Small intestine (tissue), 7 donors: ENCODE measurements at regions not wholly inside any gene's neighbourhood (a gene's known extent, or its start where the extent isn't known, plus 50 kb on each side); places are given as distances from the start of the nearest gene placed in this dataset.
"Not testable (repeated sequence)": the region's sequence is repeated elsewhere in the genome, so short reads cannot be mapped to it uniquely, and the experiment has no call there.

Experiments used
- DNase-seq, 2 donors: peaks; one replicate each; pipeline versions ENCODE4 v3.0.0 to v3.0.0-alpha.2; 2013
- FAIRE-seq: peaks from 2 replicates; lab custom pipeline; 2012; peaks lifted over from hg19 to GRCh38; lab: Jason Lieb, UNC
- H3K27ac ChIP-seq, 3 donors: one replicate each; pipeline ENCODE4 v1.5.1; 2013; ENCODE audit warnings: low read length in 2 of 3, mild to moderate bottlenecking in 2 of 3, control low read depth in 1 of 3, inconsistent platforms in 1 of 3, low read depth in 1 of 3, moderate library complexity in 1 of 3
- H3K27me3 ChIP-seq, 3 donors: one replicate each; pipeline ENCODE4 v1.6.1; 2013; ENCODE audit warnings: low read length in 3 of 3, inconsistent platforms in 1 of 3; ENCODE audit not compliant: control insufficient read depth in 3 of 3, insufficient read depth in 3 of 3
- H3K36me3 ChIP-seq, 3 donors: one replicate each; pipeline ENCODE4 v1.6.1; 2013; ENCODE audit warnings: low read length in 3 of 3, inconsistent platforms in 1 of 3, low read depth in 1 of 3, mild to moderate bottlenecking in 1 of 3, moderate library complexity in 1 of 3; ENCODE audit not compliant: control insufficient read depth in 3 of 3, insufficient read depth in 2 of 3
- H3K4me1 ChIP-seq, 3 donors: one replicate each; pipeline ENCODE4 v1.6.1; 2013; ENCODE audit warnings: low read length in 2 of 3, inconsistent platforms in 1 of 3, low read depth in 1 of 3, mild to moderate bottlenecking in 1 of 3, moderate library complexity in 1 of 3; ENCODE audit not compliant: control insufficient read depth in 3 of 3, insufficient read depth in 2 of 3
- H3K4me3 ChIP-seq, 3 donors: one replicate each; pipeline ENCODE4 v1.5.1; 2013; ENCODE audit warnings: low read length in 3 of 3, control low read depth in 1 of 3, inconsistent platforms in 1 of 3, low read depth in 1 of 3, mild to moderate bottlenecking in 1 of 3, moderate library complexity in 1 of 3
- H3K9me3 ChIP-seq, 2 donors: one replicate each; pipeline ENCODE4 v1.6.1; 2013; ENCODE audit warnings: low read depth in 1 of 2, low read length in 1 of 2; ENCODE audit not compliant: control insufficient read depth in 2 of 2, insufficient read depth in 1 of 2
- WGBS, 3 donors: extraction: QIAGEN DNeasy Blood & Tissue Kit; methylation state at CpG; one replicate each; pipeline ENCODE4 v1.1.7; 2013; 5-methylcytosine and 5-hydroxymethylcytosine counted together
- donor health status: healthy with polysubstance abuse.
- donor health status: control.
- donor health status: control.
- donor health status: Bipolar disorder and iron deficiency.
- donor health status: healthy.

DNA sequence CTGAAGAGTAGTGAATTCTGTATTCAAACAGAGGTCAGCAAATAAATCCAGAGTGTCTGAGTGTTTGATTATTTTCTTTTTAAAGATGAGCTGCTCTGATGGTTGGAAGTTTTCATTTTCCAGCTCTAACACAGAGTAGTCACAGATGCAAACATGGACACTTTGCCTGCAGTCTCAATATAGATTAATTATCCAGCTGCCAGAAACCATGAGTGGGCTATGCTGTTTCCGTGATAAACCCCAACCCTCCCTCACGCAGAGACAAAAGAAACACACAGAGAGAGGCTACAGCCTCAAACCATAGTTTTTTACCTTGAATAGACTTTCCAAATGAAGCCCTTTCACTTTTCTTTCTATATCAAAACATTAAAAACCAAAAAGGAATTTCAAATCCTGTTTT, 884.7 kb downstream of the DIAPH3 start:
- Histone ChIP-seq H3K4me1 (no peaks in the 10 kb centered on the region), H3K4me3 (no peak overlapping the region), H3K9me3 (no peaks in the 10 kb centered on the region), H3K27me3 (no peaks in the 10 kb centered on the region), H3K36me3 (no peaks in the 10 kb centered on the region), H3K27ac (no peak overlapping the region)
- no peak for FAIRE-seq
- DNase-seq = no peak
- WGBS, 3 donors = 46 to 51% (median 51%) methylated on average over 2 of the region's 2 CpGs

DNA sequence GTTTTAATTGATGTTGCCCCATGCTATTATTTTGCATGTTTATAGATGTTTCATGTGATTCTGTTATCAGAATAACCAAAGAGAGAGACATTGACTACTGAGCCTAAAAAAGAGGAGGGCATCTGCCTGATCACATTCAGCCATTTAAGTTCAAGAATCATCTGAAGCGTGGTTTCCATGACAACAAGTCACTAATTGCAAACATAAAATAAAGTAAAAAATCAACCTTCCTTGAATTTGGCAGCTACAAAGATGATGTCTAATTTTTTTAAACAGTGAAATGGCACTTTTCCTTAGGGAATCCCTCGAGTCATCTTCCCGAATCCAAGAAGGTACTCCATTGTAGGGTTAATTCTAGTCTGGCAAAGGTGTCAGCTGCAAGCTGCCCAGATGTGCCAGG, 884.2 kb downstream of the DIAPH3 start:
- Histone ChIP-seq H3K36me3 (no peaks in the 10 kb centered on the region), H3K9me3 (no peaks in the 10 kb centered on the region), H3K27ac (no peak overlapping the region), H3K4me1 (no peaks in the 10 kb centered on the region), H3K4me3 (no peak overlapping the region), H3K27me3 (no peaks in the 10 kb centered on the region)
- 73 to 82% (median 77%) methylated on average over 3 of the region's 3 CpGs for WGBS, 3 donors
- DNase-seq = no peak
- FAIRE-seq = no peak

DNA sequence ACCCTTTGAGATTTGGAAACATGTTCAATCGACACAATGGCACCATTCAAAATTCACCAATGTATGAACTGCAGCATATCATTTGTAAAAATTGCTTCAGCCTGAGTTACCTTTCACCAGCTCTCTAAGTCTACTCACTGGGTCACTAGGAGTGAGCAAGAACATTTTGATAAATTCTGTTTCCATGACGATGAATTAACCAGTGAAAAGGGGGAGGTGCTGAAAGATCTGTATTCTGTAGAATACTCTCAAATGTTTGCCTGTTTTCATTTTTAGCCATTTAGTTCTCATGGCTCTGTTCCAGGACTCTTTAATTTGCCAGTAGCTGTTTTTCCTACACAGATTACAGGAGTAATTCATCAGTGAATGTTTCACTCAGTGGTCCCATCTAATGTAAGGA, 883.4 kb downstream of the DIAPH3 start:
- FAIRE-seq = no peak
- WGBS, 3 donors = 69 to 77% (median 74%) methylated on average over 2 of the region's 2 CpGs
- no peaks in the 10 kb centered on the region for H3K27me3 ChIP-seq

DNA sequence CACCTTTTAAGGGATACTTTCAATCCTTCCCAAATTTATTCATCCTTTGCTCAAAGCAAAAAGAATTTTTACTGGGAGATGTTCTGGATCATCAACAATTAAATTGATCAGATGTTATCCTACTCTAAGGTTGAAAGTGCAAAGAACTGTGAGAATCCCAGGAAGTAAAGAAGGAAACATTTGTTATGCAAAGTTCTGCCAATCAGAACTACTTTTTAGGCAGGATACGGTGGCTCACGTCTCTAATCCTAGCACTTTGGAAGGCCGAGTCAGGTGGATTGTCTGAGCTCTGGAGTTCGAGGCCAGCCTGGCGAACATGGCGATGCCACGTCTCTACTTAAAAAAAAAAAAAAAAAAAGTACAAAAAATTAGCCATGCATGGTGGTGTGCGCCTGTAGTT, 882.3 kb downstream of the DIAPH3 start:
- no peaks in the 10 kb centered on the region for H3K36me3 ChIP-seq
- no peaks in the 10 kb centered on the region for H3K9me3 ChIP-seq
- H3K4me3 ChIP-seq = no peak overlapping the region
- 89 to 93% (median 93%) methylated on average over 8 of the region's 8 CpGs for WGBS, 3 donors
- no peaks in the 10 kb centered on the region for H3K4me1 ChIP-seq
- FAIRE-seq = no peak
- H3K27ac ChIP-seq = no peak overlapping the region
- no peak for DNase-seq
- H3K27me3 ChIP-seq = no peaks in the 10 kb centered on the region

More for the DNA sequence above, 883.4 kb downstream of the DIAPH3 start:
- Histone ChIP-seq H3K27ac (no peak overlapping the region), H3K4me3 (no peak overlapping the region), H3K4me1 (no peaks in the 10 kb centered on the region), H3K36me3 (no peaks in the 10 kb centered on the region), H3K9me3 (no peaks in the 10 kb centered on the region)
- DNase-seq = no peak

DNA sequence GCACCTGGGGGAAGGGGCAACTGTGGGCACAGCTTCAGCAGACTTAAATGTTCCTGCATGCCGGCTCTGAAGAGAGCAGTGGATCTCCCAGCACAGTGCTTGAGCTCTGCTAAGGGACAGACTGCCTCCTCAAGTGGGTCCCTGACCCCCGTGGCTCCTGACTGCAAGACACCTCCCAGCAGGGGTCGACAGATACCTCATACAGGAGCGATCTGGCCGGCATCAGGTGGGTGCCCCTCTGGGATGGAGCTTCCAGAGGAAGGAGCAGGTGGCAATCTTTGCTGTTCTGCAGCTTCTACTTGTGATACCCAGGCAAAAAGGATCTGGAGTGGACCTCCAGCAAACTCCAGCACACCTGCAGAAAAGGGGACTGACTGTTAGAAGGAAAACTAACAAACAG, 871.5 kb downstream of the DIAPH3 start:
- not testable (repeated sequence) for H3K27me3 ChIP-seq, DNase-seq, H3K4me3 ChIP-seq, H3K27ac ChIP-seq, H3K36me3 ChIP-seq, FAIRE-seq, H3K9me3 ChIP-seq, H3K4me1 ChIP-seq
- WGBS, 3 donors = 74 to 91% (median 88%) methylated on average over 5 of the region's 5 CpGs

DNA sequence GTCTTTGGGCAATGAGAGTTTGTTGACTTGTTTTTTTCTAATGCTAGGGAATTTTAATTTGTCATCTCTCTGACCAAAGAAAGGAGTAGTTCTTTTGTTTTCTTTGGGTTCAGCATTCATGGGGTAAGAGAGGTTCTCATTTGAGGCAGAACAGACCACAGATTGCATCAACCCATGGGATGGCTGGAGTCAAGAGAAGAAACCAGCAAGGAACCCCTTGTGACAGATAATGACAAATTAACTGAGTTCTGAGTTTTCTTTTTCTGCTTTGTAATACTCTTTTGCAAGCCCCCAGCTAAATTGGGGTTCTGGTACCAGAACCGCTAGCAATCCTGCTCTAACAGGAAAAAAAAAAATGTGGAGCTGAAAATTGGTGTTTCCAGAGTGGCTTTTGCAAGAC, 864.1 kb downstream of the DIAPH3 start:
- no peaks in the 10 kb centered on the region for H3K27me3 ChIP-seq
- H3K9me3 ChIP-seq = no peaks in the 10 kb centered on the region
- H3K4me1 ChIP-seq = no peaks in the 10 kb centered on the region
- WGBS, 3 donors = 83 to 91% (median 87%) methylated on average over 1 of the region's 1 CpG
- H3K4me3 ChIP-seq = no peak overlapping the region
- DNase-seq (no peak), FAIRE-seq (no peak)
- no peak overlapping the region for H3K27ac ChIP-seq
- no peaks in the 10 kb centered on the region for H3K36me3 ChIP-seq

DNA sequence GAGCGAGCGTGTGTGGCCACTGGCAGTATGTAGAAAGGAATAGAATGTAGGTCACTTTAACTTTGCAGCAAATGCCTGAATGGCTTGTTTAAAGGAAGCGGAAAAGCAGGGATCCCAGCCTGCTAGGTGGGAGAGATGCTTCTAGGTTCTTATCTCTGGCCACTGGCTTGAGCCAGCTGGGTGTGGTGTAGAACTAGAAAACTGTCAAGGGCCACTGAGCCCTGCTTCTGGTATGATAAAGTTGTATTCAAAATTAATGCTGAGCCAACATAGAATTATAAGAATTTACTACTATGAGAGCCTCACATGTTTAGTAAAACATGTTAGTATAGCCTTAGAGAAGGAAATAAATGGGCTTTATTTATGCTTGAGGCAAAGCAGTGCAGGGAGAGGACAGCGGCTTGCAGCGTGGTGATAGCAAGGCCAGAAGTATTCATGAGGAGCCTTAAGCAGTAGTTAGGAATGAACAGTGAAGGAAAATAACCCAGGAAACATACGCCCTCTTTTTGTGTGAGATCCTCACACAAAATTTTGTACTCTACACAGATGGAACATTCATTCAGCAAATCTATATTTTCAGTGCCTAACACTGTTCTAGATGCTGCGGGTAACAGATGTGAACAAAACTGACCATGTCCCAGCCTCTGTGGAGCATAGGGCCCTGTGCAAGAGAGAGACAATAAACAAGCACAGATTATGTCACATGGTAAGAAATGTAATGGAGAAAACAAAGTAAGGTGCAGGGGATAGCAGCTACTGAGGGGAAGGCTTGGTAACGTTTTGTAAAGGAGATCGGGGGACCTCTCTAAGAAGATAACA, 863.2 kb downstream of the DIAPH3 start:
- no peaks in the 10 kb centered on the region for H3K27me3 ChIP-seq
- no peaks in the 10 kb centered on the region for H3K4me1 ChIP-seq
- WGBS, 3 donors = 79 to 85% (median 81%) methylated on average over 9 of the region's 9 CpGs
- FAIRE-seq = no peak
- H3K27ac ChIP-seq = no peak overlapping the region
- no peaks in the 10 kb centered on the region for H3K36me3 ChIP-seq
- no peaks in the 10 kb centered on the region for H3K9me3 ChIP-seq
- DNase-seq = no peak
- H3K4me3 ChIP-seq = no peak overlapping the region

DNA sequence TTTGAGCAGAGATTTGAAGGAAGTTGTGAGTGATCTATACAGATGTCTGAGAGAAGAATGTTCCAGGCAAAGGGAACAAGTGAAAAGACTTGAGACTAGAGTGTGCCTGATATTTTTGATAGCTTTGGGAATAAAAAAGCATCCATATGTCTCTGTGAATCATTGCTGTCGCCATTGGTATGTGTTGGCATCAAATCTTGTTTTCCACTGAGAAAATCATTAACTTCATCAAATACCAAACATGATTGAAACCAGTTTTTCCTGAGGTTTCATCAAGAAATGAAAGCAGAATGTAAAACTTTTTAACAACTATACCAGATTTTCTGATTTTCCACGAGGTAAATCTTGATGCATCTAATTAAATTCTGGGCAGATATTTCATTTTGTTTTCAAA, 862.6 kb downstream of the DIAPH3 start:
- Histone ChIP-seq H3K9me3 (no peaks in the 10 kb centered on the region), H3K27ac (no peak overlapping the region), H3K27me3 (no peaks in the 10 kb centered on the region), H3K4me3 (no peak overlapping the region), H3K4me1 (no peaks in the 10 kb centered on the region), H3K36me3 (no peaks in the 10 kb centered on the region)
- WGBS, 3 donors = 30 to 63% (median 51%) methylated on average over 2 of the region's 2 CpGs
- no peak for FAIRE-seq
- DNase-seq = no peak

DNA sequence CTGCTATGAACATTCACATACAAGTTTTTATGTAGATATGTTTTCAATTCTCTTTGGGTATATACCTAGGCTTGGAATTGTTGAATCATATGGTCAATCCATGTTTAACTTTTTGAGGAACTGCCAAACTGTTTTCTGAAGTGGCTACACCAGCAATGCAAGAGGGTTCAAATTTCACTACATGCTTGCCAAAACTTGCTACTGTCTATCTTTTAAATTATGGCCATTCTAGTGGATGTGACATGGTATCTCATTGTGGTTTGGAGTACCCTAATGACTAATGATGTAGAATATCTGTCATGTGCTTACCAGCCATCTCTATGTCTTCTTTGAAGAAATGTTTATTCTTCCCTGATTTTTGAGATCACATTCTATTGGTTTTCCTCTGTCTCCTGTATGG, 860.3 kb downstream of the DIAPH3 start:
- Histone ChIP-seq H3K9me3 (peaks cover 0 to 3% of the 10 kb centered on the region in 2 donors), H3K36me3 (no peaks in the 10 kb centered on the region), H3K27ac (no peak overlapping the region), H3K4me3 (no peak overlapping the region), H3K27me3 (no peaks in the 10 kb centered on the region), H3K4me1 (no peaks in the 10 kb centered on the region)
- FAIRE-seq (no peak), DNase-seq (no peak)
